Vagina (tissue), 2 donors: ENCODE measurements at regions not wholly inside any gene's neighbourhood (a gene's known extent, or its start where the extent isn't known, plus 50 kb on each side); places are given as distances from the start of the nearest gene placed in this dataset.

Experiments used
- DNase-seq, 2 donors: peaks; one replicate each; pipeline ENCODE4 v3.0.0-alpha.2; 2017; ENCODE audit errors: extremely low spot score in 2 of 2
- H3K27ac ChIP-seq: fragments of 200-600 bp; sonication (generic); one replicate; pipeline ENCODE4 v1.5.1; 2019
- H3K27me3 ChIP-seq: fragments of 200-600 bp; sonication (generic); one replicate; pipeline ENCODE4 v1.5.1; 2019
- H3K36me3 ChIP-seq, 2 donors: fragments of 200-600 bp; sonication (generic); one replicate each; pipeline ENCODE4 v1.5.1; 2017 to 2019
- H3K4me1 ChIP-seq: fragments of 200-600 bp; sonication (generic); one replicate; pipeline ENCODE4 v1.5.1; 2019
- H3K4me3 ChIP-seq, 2 donors: fragments of 200-600 bp; sonication (generic); 1 replicate in 1 of 2; 2 replicates in 1 of 2; pipeline ENCODE4 v1.5.1; 2016 to 2019
- H3K9me3 ChIP-seq: fragments of 200-600 bp; sonication (generic); one replicate; pipeline ENCODE4 v1.5.1; 2019
- POLR2A ChIP-seq, 2 donors: fragments of 450-650 bp; IDR thresholded peaks; one replicate each; pipeline ENCODE4 v1.6.1; 2017; ENCODE audit warnings: antibody characterized with exemption in 2 of 2, mild to moderate bottlenecking in 2 of 2, moderate library complexity in 2 of 2
- POLR2AphosphoS5 ChIP-seq, 2 donors: sonication (generic); formaldehyde crosslinking; IDR thresholded peaks; one replicate each; pipeline ENCODE4 v1.9.0; 2017; ENCODE audit warnings: antibody characterized with exemption in 2 of 2, mild to moderate bottlenecking in 2 of 2, low read depth in 1 of 2; ENCODE audit not compliant: insufficient read depth in 1 of 2
- intact Hi-C: fragments of 100-400 bp; cut with DNase I; formaldehyde crosslinking; loops from one replicate; pipeline ENCODE4 v1.15.1; 2023
- TF ChIP-seq, protein P1 (sequence below), 3 experiments: fragments of 450-650 bp in 2 of 3; fragments of 200-600 bp in 1 of 3; sonication (generic) in 1 of 3; IDR thresholded peaks; one replicate each; pipeline ENCODE4 v1.5.1; 2017 to 2019; ENCODE audit warnings: antibody characterized with exemption in 3 of 3, mild to moderate bottlenecking in 2 of 3, moderate library complexity in 2 of 3

DNA sequence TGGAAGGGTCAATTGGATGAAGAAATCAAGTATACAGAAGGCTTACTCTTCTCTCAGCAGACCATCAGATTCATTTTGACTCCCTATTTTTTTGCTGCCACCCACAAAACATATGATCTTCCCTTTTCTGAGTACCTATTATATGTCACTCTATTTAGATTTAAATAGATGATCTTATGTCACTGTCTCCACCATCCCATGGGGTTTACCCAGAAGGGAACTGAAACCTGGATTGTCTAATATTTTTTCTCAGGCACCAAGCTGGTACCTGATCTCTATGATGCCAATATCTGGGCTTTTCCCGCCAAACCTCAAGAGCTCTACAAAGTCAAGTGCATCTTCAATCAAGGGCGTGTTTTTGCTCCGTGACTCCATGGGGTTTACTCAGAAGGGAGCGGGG is 118.7 kb downstream of the GAS1 start:
- TF ChIP-seq, protein P1, sequence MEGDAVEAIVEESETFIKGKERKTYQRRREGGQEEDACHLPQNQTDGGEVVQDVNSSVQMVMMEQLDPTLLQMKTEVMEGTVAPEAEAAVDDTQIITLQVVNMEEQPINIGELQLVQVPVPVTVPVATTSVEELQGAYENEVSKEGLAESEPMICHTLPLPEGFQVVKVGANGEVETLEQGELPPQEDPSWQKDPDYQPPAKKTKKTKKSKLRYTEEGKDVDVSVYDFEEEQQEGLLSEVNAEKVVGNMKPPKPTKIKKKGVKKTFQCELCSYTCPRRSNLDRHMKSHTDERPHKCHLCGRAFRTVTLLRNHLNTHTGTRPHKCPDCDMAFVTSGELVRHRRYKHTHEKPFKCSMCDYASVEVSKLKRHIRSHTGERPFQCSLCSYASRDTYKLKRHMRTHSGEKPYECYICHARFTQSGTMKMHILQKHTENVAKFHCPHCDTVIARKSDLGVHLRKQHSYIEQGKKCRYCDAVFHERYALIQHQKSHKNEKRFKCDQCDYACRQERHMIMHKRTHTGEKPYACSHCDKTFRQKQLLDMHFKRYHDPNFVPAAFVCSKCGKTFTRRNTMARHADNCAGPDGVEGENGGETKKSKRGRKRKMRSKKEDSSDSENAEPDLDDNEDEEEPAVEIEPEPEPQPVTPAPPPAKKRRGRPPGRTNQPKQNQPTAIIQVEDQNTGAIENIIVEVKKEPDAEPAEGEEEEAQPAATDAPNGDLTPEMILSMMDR (IDR thresholded peaks at IDR 0.05), result no peak
- no peak for TF ChIP-seq POLR2AphosphoS5 (IDR thresholded peaks at IDR 0.05; ENCODE audit: insufficient read depth in 1 of 2, low read depth in 1 of 2)
- TF ChIP-seq POLR2A (IDR thresholded peaks at IDR 0.05), result no peak
- no peak for DNase-seq
- H3K9me3 ChIP-seq, result no peaks in the 10 kb centered on the region
- H3K4me3 ChIP-seq, result no peak overlapping the region
- H3K4me1 ChIP-seq, result no peaks in the 10 kb centered on the region
- H3K36me3 ChIP-seq, result no peaks in the 10 kb centered on the region
- intact Hi-C loops, result no loop called here
- H3K27ac ChIP-seq, result no peak overlapping the region
- H3K27me3 ChIP-seq, result no peaks in the 10 kb centered on the region

DNA sequence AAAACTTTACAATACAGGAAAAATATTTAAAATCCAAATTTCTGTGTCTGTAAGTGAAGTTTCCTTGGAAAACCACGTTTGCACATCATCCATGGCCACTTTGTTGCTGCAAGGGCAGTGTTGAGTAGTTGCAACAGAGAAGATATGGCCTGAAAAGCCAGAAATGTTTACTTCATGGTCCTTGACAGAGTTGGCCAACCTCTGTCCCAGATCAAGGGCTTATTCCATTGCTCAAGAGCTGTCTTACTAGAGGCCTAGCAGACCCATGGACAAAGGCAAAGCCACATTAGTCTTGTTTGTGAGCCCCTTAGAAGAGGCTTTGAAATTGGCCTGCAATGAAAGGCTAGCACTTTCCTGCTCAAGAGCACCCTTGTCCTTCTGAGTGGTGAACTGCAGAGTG is 119.4 kb downstream of the GAS1 start:
- Histone ChIP-seq H3K36me3 (no peaks in the 10 kb centered on the region), H3K9me3 (no peaks in the 10 kb centered on the region), H3K27ac (no peak overlapping the region), H3K27me3 (no peaks in the 10 kb centered on the region), H3K4me1 (no peaks in the 10 kb centered on the region), H3K4me3 (no peak overlapping the region)
- TF ChIP-seq POLR2A (IDR thresholded peaks at IDR 0.05) (no peak), POLR2AphosphoS5 (IDR thresholded peaks at IDR 0.05; ENCODE audit: insufficient read depth in 1 of 2, low read depth in 1 of 2) (no peak)
- TF ChIP-seq, protein P1 (IDR thresholded peaks at IDR 0.05), result no peak
- intact Hi-C loops, result no loop called here
- DNase-seq, result no peak

DNA sequence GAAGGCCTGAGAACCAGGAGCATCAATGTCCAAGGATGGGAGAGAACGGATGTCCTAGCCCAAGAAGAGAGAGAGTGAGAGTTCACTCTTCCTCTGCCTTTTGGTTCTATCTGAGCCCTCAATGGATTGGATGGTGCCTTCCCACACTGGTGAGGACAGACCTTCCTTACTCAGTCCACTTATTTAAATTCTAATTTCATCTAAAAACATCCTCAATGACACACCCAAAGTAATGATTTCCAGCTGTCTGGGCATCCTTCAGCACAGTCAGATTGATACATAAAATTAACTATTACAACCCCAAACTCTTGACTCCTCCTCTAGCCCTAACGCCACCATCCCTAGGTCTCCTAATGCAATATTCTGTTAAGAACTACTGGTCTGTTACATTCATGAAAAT is 122.0 kb downstream of the GAS1 start:
- Histone ChIP-seq H3K4me1 (no peaks in the 10 kb centered on the region), H3K4me3 (no peak overlapping the region), H3K36me3 (no peaks in the 10 kb centered on the region), H3K27ac (no peak overlapping the region), H3K9me3 (no peaks in the 10 kb centered on the region), H3K27me3 (no peaks in the 10 kb centered on the region)
- intact Hi-C loops, result no loop called here
- TF ChIP-seq, protein P1 (IDR thresholded peaks at IDR 0.05), result no peak
- TF ChIP-seq POLR2AphosphoS5 (IDR thresholded peaks at IDR 0.05; ENCODE audit: insufficient read depth in 1 of 2, low read depth in 1 of 2) (no peak), POLR2A (IDR thresholded peaks at IDR 0.05) (no peak)
- no peak for DNase-seq

DNA sequence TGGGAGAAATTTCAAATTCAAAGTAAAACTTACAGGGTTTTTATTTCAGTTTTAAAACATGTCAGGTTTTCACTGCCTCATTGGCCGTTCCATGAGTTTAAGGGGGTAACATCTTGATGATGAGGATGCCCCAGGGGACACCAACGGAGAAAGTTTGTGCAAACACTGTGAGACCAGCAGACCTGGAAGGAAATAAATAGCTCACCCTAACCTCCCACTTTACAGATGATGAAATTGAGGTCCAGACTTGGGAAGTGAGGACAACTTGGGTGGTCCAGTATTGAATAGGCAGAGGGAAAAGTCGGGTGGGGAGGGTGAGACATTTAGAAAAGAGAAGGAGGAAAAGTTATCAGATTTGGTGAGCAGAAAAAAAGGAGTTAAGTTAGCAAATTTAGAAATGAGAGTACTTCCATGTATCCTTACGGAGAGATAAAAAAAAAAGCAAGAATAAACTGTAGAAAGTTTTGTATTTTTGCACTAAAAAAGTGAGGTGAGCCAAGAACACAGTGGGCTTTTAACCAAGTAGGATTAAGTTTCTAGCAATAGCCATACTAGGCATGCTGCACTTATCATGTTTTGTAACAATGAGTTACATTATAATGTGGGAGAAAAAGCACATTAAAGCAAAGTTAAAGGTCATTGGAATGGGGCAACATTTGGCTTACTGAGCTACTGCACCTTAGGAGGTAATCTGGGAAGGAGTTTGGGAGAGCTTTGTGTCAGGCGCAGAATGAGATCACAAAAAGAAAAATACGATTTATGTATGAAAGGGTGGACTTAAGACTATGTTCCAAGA is 125.1 kb downstream of the GAS1 start:
- Histone ChIP-seq H3K27ac (no peak overlapping the region), H3K9me3 (no peaks in the 10 kb centered on the region), H3K36me3 (no peaks in the 10 kb centered on the region), H3K4me3 (no peak overlapping the region), H3K4me1 (no peaks in the 10 kb centered on the region), H3K27me3 (no peaks in the 10 kb centered on the region)
- intact Hi-C loops, result no loop called here
- TF ChIP-seq POLR2AphosphoS5 (IDR thresholded peaks at IDR 0.05; ENCODE audit: insufficient read depth in 1 of 2, low read depth in 1 of 2) (no peak), POLR2A (IDR thresholded peaks at IDR 0.05) (no peak)
- TF ChIP-seq, protein P1 (IDR thresholded peaks at IDR 0.05), result no peak
- no peak for DNase-seq
